Ovary (tissue), 3 donors: ENCODE measurements at regions not wholly inside any gene's neighbourhood (a gene's known extent, or its start where the extent isn't known, plus 50 kb on each side); places are given as distances from the start of the nearest gene placed in this dataset.
A peak's percentile ranks its signal among the peaks of the same experiment; 100 is the strongest.

Experiments used
- EP300 ChIP-seq: sonication (generic); formaldehyde crosslinking; IDR thresholded peaks from one replicate; pipeline ENCODE4 v1.6.1; 2017; ENCODE audit warnings: antibody characterized with exemption
- POLR2A ChIP-seq: fragments of 450-650 bp; IDR thresholded peaks from one replicate; pipeline ENCODE4 v1.6.1; 2017; ENCODE audit warnings: antibody characterized with exemption, mild to moderate bottlenecking, moderate library complexity
- TF ChIP-seq, protein P1 (sequence below), 3 donors: fragments of 450-650 bp in 2 of 3; fragments of 200-600 bp in 1 of 3; IDR thresholded peaks; one replicate each; pipeline versions ENCODE4 v1.5.1 to v1.8.0; 2016 to 2022; ENCODE audit warnings: antibody characterized with exemption in 3 of 3, mild to moderate bottlenecking in 1 of 3
- donor health status: DM: no; HTN: no; CAD: no.

DNA sequence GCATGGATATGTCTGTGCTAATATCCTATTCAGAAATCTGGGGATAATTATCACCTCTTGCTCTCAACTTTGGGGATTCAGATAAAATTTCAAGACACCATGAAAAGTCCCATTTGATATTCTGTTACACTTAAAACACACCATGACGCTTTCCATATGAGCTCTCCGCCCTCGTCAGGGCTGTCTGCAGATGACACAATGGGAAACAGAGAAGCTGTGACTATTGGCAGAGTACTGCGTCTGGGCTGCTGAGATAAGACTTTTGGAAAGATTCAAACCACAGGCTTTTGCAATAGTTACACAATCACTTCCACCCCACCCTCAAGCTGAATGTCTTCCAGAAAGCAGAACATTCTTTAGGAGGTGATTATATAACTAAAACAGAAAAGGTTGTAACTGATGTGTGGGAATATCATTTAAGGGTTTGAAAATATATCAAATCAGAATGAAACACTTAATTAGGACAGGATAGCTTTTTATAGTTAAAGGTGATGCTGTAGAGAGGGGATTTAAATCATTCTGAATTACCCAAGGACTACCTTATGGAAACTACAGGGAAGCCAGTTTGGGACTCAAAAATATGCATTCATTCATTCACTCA, 75.3 kb upstream of the TMPO start:
- TF ChIP-seq POLR2A (no peak), EP300 (peak; percentile 47)
- TF ChIP-seq, protein P1, sequence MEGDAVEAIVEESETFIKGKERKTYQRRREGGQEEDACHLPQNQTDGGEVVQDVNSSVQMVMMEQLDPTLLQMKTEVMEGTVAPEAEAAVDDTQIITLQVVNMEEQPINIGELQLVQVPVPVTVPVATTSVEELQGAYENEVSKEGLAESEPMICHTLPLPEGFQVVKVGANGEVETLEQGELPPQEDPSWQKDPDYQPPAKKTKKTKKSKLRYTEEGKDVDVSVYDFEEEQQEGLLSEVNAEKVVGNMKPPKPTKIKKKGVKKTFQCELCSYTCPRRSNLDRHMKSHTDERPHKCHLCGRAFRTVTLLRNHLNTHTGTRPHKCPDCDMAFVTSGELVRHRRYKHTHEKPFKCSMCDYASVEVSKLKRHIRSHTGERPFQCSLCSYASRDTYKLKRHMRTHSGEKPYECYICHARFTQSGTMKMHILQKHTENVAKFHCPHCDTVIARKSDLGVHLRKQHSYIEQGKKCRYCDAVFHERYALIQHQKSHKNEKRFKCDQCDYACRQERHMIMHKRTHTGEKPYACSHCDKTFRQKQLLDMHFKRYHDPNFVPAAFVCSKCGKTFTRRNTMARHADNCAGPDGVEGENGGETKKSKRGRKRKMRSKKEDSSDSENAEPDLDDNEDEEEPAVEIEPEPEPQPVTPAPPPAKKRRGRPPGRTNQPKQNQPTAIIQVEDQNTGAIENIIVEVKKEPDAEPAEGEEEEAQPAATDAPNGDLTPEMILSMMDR (IDR thresholded peaks at IDR 0.05) = no peak
